Vagina (tissue), 2 donors: ENCODE measurements at regions not wholly inside any gene's neighbourhood (a gene's known extent, or its start where the extent isn't known, plus 50 kb on each side); places are given as distances from the start of the nearest gene placed in this dataset.

ENCODE experiments used
- POLR2A ChIP-seq, 2 donors: fragments of 450-650 bp; IDR thresholded peaks; one replicate each; pipeline ENCODE4 v1.6.1; 2017; ENCODE audit warnings: antibody characterized with exemption in 2 of 2, mild to moderate bottlenecking in 2 of 2, moderate library complexity in 2 of 2
- TF ChIP-seq, protein P1 (sequence below), 3 experiments: fragments of 450-650 bp in 2 of 3; fragments of 200-600 bp in 1 of 3; sonication (generic) in 1 of 3; IDR thresholded peaks; one replicate each; pipeline ENCODE4 v1.5.1; 2017 to 2019; ENCODE audit warnings: antibody characterized with exemption in 3 of 3, mild to moderate bottlenecking in 2 of 3, moderate library complexity in 2 of 3

DNA sequence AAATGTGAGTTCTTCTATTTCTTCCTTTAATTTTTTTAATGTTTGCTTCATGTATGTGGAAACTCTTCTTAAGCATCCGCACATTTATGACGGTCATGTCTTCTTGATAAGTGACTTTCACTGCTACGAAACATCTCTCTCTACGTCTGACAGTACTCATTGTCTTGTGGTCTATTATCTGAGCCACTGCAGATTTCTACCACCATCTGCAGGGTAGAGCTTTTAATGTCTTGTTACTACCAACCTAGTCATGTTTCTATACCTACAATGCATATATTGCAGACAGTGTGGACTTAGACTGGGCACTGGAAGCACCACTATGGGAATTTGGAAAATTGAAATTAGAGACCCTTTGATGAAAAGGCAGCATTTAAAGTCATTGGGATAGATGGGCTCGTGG is 75.4 kb upstream of the ARHGEF7 start:
- TF ChIP-seq, protein P1, sequence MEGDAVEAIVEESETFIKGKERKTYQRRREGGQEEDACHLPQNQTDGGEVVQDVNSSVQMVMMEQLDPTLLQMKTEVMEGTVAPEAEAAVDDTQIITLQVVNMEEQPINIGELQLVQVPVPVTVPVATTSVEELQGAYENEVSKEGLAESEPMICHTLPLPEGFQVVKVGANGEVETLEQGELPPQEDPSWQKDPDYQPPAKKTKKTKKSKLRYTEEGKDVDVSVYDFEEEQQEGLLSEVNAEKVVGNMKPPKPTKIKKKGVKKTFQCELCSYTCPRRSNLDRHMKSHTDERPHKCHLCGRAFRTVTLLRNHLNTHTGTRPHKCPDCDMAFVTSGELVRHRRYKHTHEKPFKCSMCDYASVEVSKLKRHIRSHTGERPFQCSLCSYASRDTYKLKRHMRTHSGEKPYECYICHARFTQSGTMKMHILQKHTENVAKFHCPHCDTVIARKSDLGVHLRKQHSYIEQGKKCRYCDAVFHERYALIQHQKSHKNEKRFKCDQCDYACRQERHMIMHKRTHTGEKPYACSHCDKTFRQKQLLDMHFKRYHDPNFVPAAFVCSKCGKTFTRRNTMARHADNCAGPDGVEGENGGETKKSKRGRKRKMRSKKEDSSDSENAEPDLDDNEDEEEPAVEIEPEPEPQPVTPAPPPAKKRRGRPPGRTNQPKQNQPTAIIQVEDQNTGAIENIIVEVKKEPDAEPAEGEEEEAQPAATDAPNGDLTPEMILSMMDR (IDR thresholded peaks at IDR 0.05) = no peak
- TF ChIP-seq POLR2A (IDR thresholded peaks at IDR 0.05) = no peak
